ENCODE measurements at regions not wholly inside any gene's neighbourhood (a gene's known extent, or its start where the extent isn't known, plus 50 kb on each side); places are given as distances from the start of the nearest gene placed in this dataset.

- Histone ChIP-seq H3K9me2 (replicated peaks; ENCODE audit: low read length) (no peaks in the 10 kb centered on the region), H3K27me3 (ENCODE audit: low read length) (no peaks in the 10 kb centered on the region), H3K4me1 (ENCODE audit: insufficient read depth, low read length) (peaks cover 4% of the 10 kb centered on the region; the same call in 1 of the 2 replicates), H3K27ac (ENCODE audit: low read length) (no peak overlapping the region), H3K9me3 (ENCODE audit: low read length) (no peaks in the 10 kb centered on the region), H3K4me2 (ENCODE audit: low read length) (no peak overlapping the region), H2AFZ (ENCODE audit: low read length) (no peak overlapping the region), H3F3A (ENCODE audit: low read length, unreplicated experiment) (no peaks in the 10 kb centered on the region), H3K79me2 (ENCODE audit: low read length) (no peaks in the 10 kb centered on the region), H4K20me1 (ENCODE audit: low read length) (no peaks in the 10 kb centered on the region), H3K4me3 (ENCODE audit: low read length) (no peak overlapping the region), H3K36me3 (ENCODE audit: low read depth, low read length) (no peaks in the 10 kb centered on the region), H3K9ac (ENCODE audit: low read length) (no peak overlapping the region)
- no peak for ATAC-seq
- no TSS peak for BruUV-seq (replicated peaks)
- peak; percentile 2 for DNase-seq
- POLR2A ChIA-PET (ENCODE audit: unreplicated experiment), result interaction anchor here (0.5 kb wide), 1 partner anchor 249 kb away, joined by 4 read pairs; no protein-coding TSS in a partner anchor
- intact Hi-C loops (cut with micrococcal nuclease), result no loop called here
- TF ChIP-seq EZH2phosphoT487 (IDR thresholded peaks at IDR 0.05; ENCODE audit: borderline replicate concordance, low read length) (no peak), EZH2 (IDR thresholded peaks at IDR 0.05; ENCODE audit: low read length, unreplicated experiment) (no peak)
- TF ChIP-seq, protein P1, sequence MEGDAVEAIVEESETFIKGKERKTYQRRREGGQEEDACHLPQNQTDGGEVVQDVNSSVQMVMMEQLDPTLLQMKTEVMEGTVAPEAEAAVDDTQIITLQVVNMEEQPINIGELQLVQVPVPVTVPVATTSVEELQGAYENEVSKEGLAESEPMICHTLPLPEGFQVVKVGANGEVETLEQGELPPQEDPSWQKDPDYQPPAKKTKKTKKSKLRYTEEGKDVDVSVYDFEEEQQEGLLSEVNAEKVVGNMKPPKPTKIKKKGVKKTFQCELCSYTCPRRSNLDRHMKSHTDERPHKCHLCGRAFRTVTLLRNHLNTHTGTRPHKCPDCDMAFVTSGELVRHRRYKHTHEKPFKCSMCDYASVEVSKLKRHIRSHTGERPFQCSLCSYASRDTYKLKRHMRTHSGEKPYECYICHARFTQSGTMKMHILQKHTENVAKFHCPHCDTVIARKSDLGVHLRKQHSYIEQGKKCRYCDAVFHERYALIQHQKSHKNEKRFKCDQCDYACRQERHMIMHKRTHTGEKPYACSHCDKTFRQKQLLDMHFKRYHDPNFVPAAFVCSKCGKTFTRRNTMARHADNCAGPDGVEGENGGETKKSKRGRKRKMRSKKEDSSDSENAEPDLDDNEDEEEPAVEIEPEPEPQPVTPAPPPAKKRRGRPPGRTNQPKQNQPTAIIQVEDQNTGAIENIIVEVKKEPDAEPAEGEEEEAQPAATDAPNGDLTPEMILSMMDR (conservative IDR thresholded peaks at IDR 0.05; ENCODE audit: low read depth, low read length), result no peak
- CTCF ChIA-PET, result no interaction called here
These were observed 602.0 kb upstream of the CPEB2 start for GRCh38 chr4:14400307-14400706.

DNA sequence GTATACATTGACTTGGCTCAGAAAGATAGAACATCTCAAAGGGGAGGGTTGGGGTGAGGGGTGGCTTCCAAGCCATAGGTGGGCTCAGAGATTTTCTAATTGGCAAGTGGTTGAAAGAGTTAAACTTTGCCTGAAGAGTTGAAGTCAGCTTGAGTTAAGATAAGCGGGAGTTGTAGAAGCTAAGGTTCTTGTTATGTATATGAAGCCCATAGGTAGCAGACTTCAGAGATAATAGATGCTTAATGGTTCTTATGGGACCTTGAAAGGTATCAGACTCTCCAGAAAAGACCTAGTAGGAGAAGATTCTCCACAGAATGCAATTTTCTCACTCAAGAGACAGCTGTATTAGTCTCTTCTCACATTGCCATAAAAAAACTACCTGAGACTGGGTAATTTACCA, 599.1 kb upstream of the CPEB2 start:
- TF ChIP-seq EZH2phosphoT487 (IDR thresholded peaks at IDR 0.05; ENCODE audit: borderline replicate concordance, low read length) (no peak), EZH2 (IDR thresholded peaks at IDR 0.05; ENCODE audit: low read length, unreplicated experiment) (no peak)
- TF ChIP-seq, protein P1 (conservative IDR thresholded peaks at IDR 0.05; ENCODE audit: low read depth, low read length), result no peak
- H4K20me1 ChIP-seq (ENCODE audit: low read length), result no peaks in the 10 kb centered on the region
- CTCF ChIA-PET, result no interaction called here
- H3K27ac ChIP-seq (ENCODE audit: low read length), result no peak overlapping the region
- H3K9me2 ChIP-seq (replicated peaks; ENCODE audit: low read length), result no peaks in the 10 kb centered on the region
- no peak for ATAC-seq
- no peaks in the 10 kb centered on the region for H3K4me1 ChIP-seq (ENCODE audit: insufficient read depth, low read length)
- no peak overlapping the region for H3K4me3 ChIP-seq (ENCODE audit: low read length)
- no peak overlapping the region for H3K9ac ChIP-seq (ENCODE audit: low read length)
- POLR2A ChIA-PET (ENCODE audit: unreplicated experiment), result no interaction called here
- no TSS peak for BruUV-seq (replicated peaks)
- H3K27me3 ChIP-seq (ENCODE audit: low read length), result no peaks in the 10 kb centered on the region
- intact Hi-C loops (cut with micrococcal nuclease), result no loop called here
- no peaks in the 10 kb centered on the region for H3K9me3 ChIP-seq (ENCODE audit: low read length)
- H2AFZ ChIP-seq (ENCODE audit: low read length), result no peak overlapping the region
- no peak for DNase-seq
- H3K36me3 ChIP-seq (ENCODE audit: low read depth, low read length), result no peaks in the 10 kb centered on the region
- no peaks in the 10 kb centered on the region for H3F3A ChIP-seq (ENCODE audit: low read length, unreplicated experiment)
- H3K4me2 ChIP-seq (ENCODE audit: low read length), result no peak overlapping the region
- no peaks in the 10 kb centered on the region for H3K79me2 ChIP-seq (ENCODE audit: low read length)

GRCh38 chr4:14404730-14405129, 597.6 kb upstream of the CPEB2 start:
- Histone ChIP-seq H3K9me3 (ENCODE audit: low read length) (no peaks in the 10 kb centered on the region), H3K4me2 (ENCODE audit: low read length) (no peak overlapping the region), H3K27me3 (ENCODE audit: low read length) (no peaks in the 10 kb centered on the region), H2AFZ (ENCODE audit: low read length) (no peak overlapping the region), H3K4me1 (ENCODE audit: insufficient read depth, low read length) (no peaks in the 10 kb centered on the region), H3K36me3 (ENCODE audit: low read depth, low read length) (no peaks in the 10 kb centered on the region), H3K27ac (ENCODE audit: low read length) (no peak overlapping the region), H3K79me2 (ENCODE audit: low read length) (no peaks in the 10 kb centered on the region), H3F3A (ENCODE audit: low read length, unreplicated experiment) (no peaks in the 10 kb centered on the region), H4K20me1 (ENCODE audit: low read length) (no peaks in the 10 kb centered on the region), H3K9me2 (replicated peaks; ENCODE audit: low read length) (no peaks in the 10 kb centered on the region), H3K4me3 (ENCODE audit: low read length) (no peak overlapping the region), H3K9ac (ENCODE audit: low read length) (no peak overlapping the region)
- no peak for DNase-seq
- no peak for TF ChIP-seq EZH2 (IDR thresholded peaks at IDR 0.05; ENCODE audit: low read length, unreplicated experiment)
- no peak for TF ChIP-seq EZH2phosphoT487 (IDR thresholded peaks at IDR 0.05; ENCODE audit: borderline replicate concordance, low read length)
- TF ChIP-seq, protein P1 (conservative IDR thresholded peaks at IDR 0.05; ENCODE audit: low read depth, low read length), result no peak
- no TSS peak for BruUV-seq (replicated peaks)
- intact Hi-C loops (cut with micrococcal nuclease), result no loop called here
- ChIA-PET POLR2A (ENCODE audit: unreplicated experiment) (no interaction called here), CTCF (no interaction called here)
- no peak for ATAC-seq
